DND-41 (cell line): ENCODE measurements at regions not wholly inside any gene's neighbourhood (a gene's known extent, or its start where the extent isn't known, plus 50 kb on each side); places are given as distances from the start of the nearest gene placed in this dataset.

Source experiments
- CTCF ChIP-seq: IDR thresholded peaks from 2 replicates; pipeline ENCODE4 v1.5.1; 2012; ENCODE audit warnings: borderline replicate concordance, low read length, moderate library complexity, mild to moderate bottlenecking; ENCODE audit not compliant: poor library complexity, severe bottlenecking; ENCODE audit errors: extremely low read depth
- EZH2 ChIP-seq: IDR thresholded peaks from 3 replicates; pipeline ENCODE4 v1.6.1; 2012; ENCODE audit warnings: borderline replicate concordance, low read depth, mild to moderate bottlenecking, moderate library complexity, low read length, inconsistent platforms; ENCODE audit not compliant: severe bottlenecking

- TF ChIP-seq EZH2 (no peak), CTCF (peak; percentile 41)
Observed at GRCh38 chr2:42931146-42931817, 138.9 kb upstream of the HAAO start.
